ENCODE measurements at regions not wholly inside any gene's neighbourhood (a gene's known extent, or its start where the extent isn't known, plus 50 kb on each side); places are given as distances from the start of the nearest gene placed in this dataset.

DNA sequence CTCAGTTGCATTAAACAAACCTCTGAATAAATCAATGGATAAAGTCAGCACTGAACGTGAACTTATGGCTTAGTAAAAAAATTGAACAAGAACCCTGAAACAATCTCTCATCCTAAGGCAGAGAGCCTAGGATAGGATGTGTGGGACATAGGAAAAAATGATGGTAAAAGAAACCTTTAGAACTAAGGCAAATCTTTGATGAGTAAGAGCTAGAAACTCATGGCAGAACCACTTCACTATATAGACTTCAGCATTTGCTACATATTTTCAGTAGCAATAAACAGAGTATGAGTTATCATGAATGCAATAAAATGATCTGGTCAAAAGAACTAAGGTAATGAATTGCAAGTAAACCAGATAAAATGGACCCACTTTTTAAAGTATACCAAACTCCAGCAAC is 725.8 kb upstream of the DPPA4 start:
- no peak for ATAC-seq
- no peak for DNase-seq
- H3K27ac ChIP-seq (ENCODE audit: low read length), result no peak overlapping the region
- no peaks in the 10 kb centered on the region for H3K4me1 ChIP-seq (ENCODE audit: control insufficient read depth, insufficient read depth, low read length)
- H3K4me3 ChIP-seq (ENCODE audit: low read length), result no peak overlapping the region
- H3K27me3 ChIP-seq (ENCODE audit: control insufficient read depth, insufficient read depth), result no peaks in the 10 kb centered on the region
- intact Hi-C loops (cut with DNase I), result no loop called here
- WGBS, result 65% methylated on average over 1 of the region's 1 CpG
- H3K9me3 ChIP-seq (ENCODE audit: control insufficient read depth, low read length), result no peaks in the 10 kb centered on the region

DNA sequence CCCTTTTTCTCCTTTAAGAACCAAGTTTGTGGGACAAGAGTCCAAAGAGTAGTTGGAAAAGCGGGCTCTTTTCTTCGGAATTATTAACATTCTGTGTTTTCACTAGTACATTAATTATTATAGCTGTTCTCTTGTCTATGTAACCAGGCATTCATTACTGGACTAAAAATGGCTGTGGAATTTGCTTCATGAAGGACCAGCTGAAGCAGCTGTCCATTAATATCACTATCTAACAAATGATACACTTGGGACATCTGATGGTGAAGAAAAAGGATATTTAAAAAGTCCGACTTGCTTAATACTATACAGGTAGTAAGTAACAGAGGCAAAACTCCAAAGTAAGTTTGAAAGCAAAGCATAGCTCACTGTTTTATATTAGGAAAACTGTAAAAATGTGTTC is 728.9 kb upstream of the DPPA4 start:
- Histone ChIP-seq H3K9me3 (ENCODE audit: control insufficient read depth, low read length) (no peaks in the 10 kb centered on the region), H3K4me3 (ENCODE audit: low read length) (no peak overlapping the region), H3K4me1 (ENCODE audit: control insufficient read depth, insufficient read depth, low read length) (no peaks in the 10 kb centered on the region), H3K27me3 (ENCODE audit: control insufficient read depth, insufficient read depth) (no peaks in the 10 kb centered on the region), H3K27ac (ENCODE audit: low read length) (no peak overlapping the region)
- DNase-seq (no peak), ATAC-seq (no peak)
- intact Hi-C loops (cut with DNase I), result no loop called here
- WGBS, result 64% methylated on average over 3 of the region's 3 CpGs

DNA sequence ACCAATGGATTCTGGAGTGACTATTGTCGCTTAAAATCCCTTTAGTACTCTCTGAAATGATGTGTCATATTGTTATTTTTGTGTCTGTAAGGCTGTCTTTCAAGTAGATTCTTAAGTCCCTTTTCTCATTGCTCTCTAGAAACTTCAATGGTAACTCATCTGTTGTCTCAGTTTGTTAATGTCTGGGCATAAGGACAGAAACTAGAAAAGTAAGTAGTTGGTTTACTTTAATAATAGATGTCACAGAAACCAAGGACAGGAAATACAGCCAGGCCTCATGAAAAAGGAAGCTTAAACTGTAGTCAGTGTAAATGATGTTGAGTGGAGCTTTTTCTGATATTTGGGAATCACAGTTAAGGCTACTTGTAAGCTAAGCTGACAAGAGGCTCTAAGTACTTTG is 730.2 kb upstream of the DPPA4 start:
- Histone ChIP-seq H3K9me3 (ENCODE audit: control insufficient read depth, low read length) (no peaks in the 10 kb centered on the region), H3K27ac (ENCODE audit: low read length) (no peak overlapping the region), H3K4me3 (ENCODE audit: low read length) (no peak overlapping the region), H3K27me3 (ENCODE audit: control insufficient read depth, insufficient read depth) (no peaks in the 10 kb centered on the region), H3K4me1 (ENCODE audit: control insufficient read depth, insufficient read depth, low read length) (no peaks in the 10 kb centered on the region)
- DNase-seq, result no peak
- intact Hi-C loops (cut with DNase I), result no loop called here
- ATAC-seq, result no peak
- 62% methylated on average over 1 of the region's 1 CpG for WGBS

DNA sequence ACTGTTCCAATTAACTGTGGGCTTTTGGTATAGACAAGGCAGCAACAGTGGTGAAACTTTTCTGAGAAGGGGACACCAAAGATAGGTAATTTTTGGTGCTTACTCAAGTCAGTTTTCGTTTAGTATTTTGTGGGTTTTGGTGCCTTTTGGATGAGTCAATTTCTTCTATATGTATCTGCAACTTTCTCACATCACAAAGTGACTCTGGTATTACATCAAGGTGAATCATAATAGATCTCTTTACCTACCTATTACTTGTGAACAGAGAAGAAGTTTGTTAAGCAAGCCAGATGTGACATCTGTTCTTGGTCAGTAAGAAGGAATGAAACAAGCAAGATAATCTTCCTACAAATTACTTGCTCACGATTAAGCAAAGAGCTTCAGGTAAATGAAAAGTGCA is 732.4 kb upstream of the DPPA4 start:
- Histone ChIP-seq H3K27me3 (ENCODE audit: control insufficient read depth, insufficient read depth) (no peaks in the 10 kb centered on the region), H3K4me1 (ENCODE audit: control insufficient read depth, insufficient read depth, low read length) (no peaks in the 10 kb centered on the region), H3K9me3 (ENCODE audit: control insufficient read depth, low read length) (no peaks in the 10 kb centered on the region), H3K4me3 (ENCODE audit: low read length) (no peak overlapping the region), H3K27ac (ENCODE audit: low read length) (no peak overlapping the region)
- ATAC-seq (no peak), DNase-seq (no peak)
- intact Hi-C loops (cut with DNase I), result no loop called here
- WGBS, result 36% methylated on average over 2 of the region's 2 CpGs

DNA sequence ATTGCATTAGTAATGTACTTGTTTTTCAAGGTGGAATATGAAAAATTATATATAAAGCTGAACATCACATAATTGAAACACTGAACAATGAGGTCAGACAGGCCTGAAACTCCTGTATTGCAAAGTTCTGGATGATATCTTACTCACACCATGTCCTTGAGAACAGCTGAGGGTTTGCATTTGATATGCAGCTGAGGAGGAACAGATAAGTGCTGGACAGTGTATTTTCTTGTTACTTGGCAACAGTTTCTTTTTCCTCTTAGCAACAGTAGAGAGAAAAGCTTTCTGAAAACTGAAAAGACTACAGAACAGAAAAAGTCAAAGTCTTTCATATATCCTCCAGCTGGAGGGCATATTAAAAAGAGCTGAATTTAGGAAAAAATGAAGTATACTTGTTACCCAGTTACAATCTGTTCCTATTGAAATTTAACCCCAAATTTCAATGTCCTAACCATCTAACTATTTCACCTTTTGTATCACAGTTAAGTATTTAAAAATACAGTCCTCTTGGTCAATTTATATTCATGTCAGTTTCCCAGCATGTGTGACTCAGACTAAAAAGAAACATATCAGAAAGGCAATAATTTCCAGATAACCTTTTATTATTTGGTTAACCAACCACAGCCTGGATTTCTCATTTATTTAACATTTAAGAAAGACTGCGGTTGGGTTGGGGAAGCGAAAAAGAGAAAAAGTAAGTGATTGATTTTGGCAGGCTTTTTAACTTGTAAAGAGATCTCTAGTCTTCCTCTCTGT is 733.0 kb upstream of the DPPA4 start:
- no peak overlapping the region for H3K27ac ChIP-seq (ENCODE audit: low read length)
- WGBS, result 72% methylated on average over 2 of the region's 2 CpGs

DNA sequence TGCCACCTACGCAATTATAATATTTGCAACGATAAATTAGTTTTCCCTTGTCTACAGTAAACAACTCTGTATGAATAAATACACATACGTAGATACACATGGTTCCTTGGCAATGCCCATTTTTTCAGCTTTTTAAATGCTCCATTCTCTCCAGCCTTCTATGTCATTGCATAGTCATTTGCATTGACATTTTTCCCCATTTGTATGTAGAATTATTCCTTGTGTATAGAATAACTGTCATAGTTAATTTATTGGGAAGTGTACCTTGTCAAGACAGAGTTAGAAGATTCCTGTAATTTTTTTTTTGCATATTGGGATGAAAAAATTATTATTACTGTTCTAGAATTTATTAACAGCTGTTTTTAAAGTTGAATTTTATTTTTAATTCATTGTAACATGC is 736.7 kb upstream of the DPPA4 start:
- WGBS, result 90% methylated on average over 3 of the region's 3 CpGs
- Histone ChIP-seq H3K27ac (ENCODE audit: low read length) (no peak overlapping the region), H3K4me1 (ENCODE audit: control insufficient read depth, insufficient read depth, low read length) (no peaks in the 10 kb centered on the region), H3K9me3 (ENCODE audit: control insufficient read depth, low read length) (no peaks in the 10 kb centered on the region), H3K27me3 (ENCODE audit: control insufficient read depth, insufficient read depth) (no peaks in the 10 kb centered on the region), H3K4me3 (ENCODE audit: low read length) (no peak overlapping the region)
- intact Hi-C loops (cut with DNase I), result no loop called here
- DNase-seq (no peak), ATAC-seq (no peak)

More for the DNA sequence above, 733.0 kb upstream of the DPPA4 start:
- Histone ChIP-seq H3K4me1 (ENCODE audit: control insufficient read depth, insufficient read depth, low read length) (no peaks in the 10 kb centered on the region), H3K4me3 (ENCODE audit: low read length) (no peak overlapping the region), H3K27me3 (ENCODE audit: control insufficient read depth, insufficient read depth) (no peaks in the 10 kb centered on the region), H3K9me3 (ENCODE audit: control insufficient read depth, low read length) (no peaks in the 10 kb centered on the region)
- intact Hi-C loops (cut with DNase I), result no loop called here
- ATAC-seq (peak; percentile 80 to 95), DNase-seq (no peak)

DNA sequence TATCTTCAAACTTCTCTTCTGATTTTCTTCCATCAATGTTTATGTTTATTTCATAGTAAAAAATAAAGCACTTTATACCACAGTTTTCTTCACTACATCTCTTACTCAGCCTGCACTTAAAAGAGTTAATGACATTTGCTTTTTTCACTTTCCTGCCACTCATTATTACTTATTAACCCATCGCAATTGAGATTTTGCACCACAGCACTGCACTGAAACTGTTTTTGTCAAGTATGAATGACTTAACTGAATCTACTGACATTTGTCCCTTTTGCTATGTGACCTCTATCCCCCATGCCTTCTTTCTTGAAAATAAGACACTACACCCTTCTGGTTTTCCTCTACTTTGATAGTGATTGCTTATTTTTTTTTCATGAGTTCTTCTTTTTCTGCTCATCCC is 739.7 kb upstream of the DPPA4 start:
- no peak for ATAC-seq
- no peaks in the 10 kb centered on the region for H3K4me1 ChIP-seq (ENCODE audit: control insufficient read depth, insufficient read depth, low read length)
- H3K27me3 ChIP-seq (ENCODE audit: control insufficient read depth, insufficient read depth), result no peaks in the 10 kb centered on the region
- intact Hi-C loops (cut with DNase I), result no loop called here
- WGBS, result 72% methylated on average over 1 of the region's 1 CpG
- no peak overlapping the region for H3K4me3 ChIP-seq (ENCODE audit: low read length)
- no peak for DNase-seq
- no peak overlapping the region for H3K27ac ChIP-seq (ENCODE audit: low read length)
- no peaks in the 10 kb centered on the region for H3K9me3 ChIP-seq (ENCODE audit: control insufficient read depth, low read length)

DNA sequence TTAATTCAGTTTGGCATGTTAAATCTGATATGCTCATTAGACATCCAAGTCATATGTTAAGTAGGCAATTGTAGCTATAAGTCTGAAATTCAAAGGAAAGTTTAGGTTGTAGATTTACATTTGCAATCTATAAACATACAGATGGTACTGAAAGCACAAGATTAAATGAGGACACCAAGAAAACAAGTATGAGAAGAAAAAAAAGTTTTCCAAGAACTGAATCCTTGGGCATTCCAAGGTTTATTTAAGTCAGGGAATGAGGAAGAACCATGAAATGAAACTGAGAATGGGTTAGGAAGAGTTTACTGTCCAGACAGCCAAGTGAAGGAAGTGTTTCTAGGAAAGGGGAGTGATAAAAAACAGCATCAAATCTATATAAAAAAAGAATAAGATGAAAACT is 756.1 kb upstream of the DPPA4 start:
- Histone ChIP-seq H3K27ac (ENCODE audit: low read length) (no peak overlapping the region), H3K27me3 (ENCODE audit: control insufficient read depth, insufficient read depth) (no peaks in the 10 kb centered on the region), H3K4me3 (ENCODE audit: low read length) (no peak overlapping the region), H3K4me1 (ENCODE audit: control insufficient read depth, insufficient read depth, low read length) (no peaks in the 10 kb centered on the region), H3K9me3 (ENCODE audit: control insufficient read depth, low read length) (no peaks in the 10 kb centered on the region)
- no peak for ATAC-seq
- intact Hi-C loops (cut with DNase I), result no loop called here
- no peak for DNase-seq

DNA sequence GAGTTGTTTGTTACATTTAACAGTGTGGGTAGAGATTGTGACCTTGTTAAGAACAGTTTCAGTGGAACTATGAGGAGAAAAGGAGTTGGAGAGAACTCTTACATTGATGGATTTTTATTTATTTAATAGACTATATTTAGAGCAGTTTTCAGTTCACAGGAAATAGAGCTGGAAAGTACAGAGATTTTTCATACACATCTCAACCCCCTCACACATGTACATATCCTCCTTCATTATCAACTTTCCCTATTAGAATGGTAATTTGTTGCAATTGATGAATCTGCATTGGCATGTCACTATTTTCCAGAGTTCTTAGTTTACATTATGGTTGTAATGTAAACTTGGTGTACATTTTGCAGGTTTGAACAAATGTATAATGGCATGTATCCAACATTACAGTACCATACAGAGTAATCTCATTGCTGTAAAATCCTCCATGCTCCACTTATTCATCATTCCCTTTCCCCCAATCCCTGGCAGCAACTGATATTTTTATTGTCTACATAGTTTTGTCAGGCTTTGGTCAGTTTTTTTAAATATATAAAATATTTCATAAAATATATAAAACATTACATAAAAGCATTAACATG is 756.6 kb upstream of the DPPA4 start:
- intact Hi-C loops (cut with DNase I), result no loop called here
- no peaks in the 10 kb centered on the region for H3K9me3 ChIP-seq (ENCODE audit: control insufficient read depth, low read length)
- no peak overlapping the region for H3K4me3 ChIP-seq (ENCODE audit: low read length)
- no peak for ATAC-seq
- H3K4me1 ChIP-seq (ENCODE audit: control insufficient read depth, insufficient read depth, low read length), result no peaks in the 10 kb centered on the region
- DNase-seq, result no peak
- no peak overlapping the region for H3K27ac ChIP-seq (ENCODE audit: low read length)
- no peaks in the 10 kb centered on the region for H3K27me3 ChIP-seq (ENCODE audit: control insufficient read depth, insufficient read depth)

DNA sequence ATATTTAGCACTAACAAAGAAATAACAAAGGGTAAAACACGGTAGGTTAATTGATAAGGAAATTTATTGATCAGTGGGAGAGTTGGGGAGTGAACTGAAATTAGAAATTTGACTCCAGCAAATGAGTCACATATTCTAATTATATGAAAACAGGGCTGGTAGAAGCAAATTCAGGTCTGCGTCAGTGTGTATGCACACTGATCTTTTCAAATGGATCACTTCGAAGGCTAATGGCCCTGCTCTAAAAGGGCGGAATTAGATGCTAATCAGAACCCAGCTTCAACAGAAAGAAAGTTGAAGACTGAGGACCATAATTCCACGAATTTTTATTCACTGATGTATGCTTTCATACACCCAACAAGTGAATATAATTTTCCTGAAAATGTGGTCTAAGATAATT is 762.4 kb upstream of the DPPA4 start:
- intact Hi-C loops (cut with DNase I), result no loop called here
- H3K27me3 ChIP-seq (ENCODE audit: control insufficient read depth, insufficient read depth), result no peaks in the 10 kb centered on the region
- H3K4me1 ChIP-seq (ENCODE audit: control insufficient read depth, insufficient read depth, low read length), result no peaks in the 10 kb centered on the region
- DNase-seq (no peak), ATAC-seq (no peak)
- no peak overlapping the region for H3K4me3 ChIP-seq (ENCODE audit: low read length)
- no peak overlapping the region for H3K27ac ChIP-seq (ENCODE audit: low read length)
- H3K9me3 ChIP-seq (ENCODE audit: control insufficient read depth, low read length), result no peaks in the 10 kb centered on the region
- WGBS, result 64% methylated on average over 5 of the region's 5 CpGs

DNA sequence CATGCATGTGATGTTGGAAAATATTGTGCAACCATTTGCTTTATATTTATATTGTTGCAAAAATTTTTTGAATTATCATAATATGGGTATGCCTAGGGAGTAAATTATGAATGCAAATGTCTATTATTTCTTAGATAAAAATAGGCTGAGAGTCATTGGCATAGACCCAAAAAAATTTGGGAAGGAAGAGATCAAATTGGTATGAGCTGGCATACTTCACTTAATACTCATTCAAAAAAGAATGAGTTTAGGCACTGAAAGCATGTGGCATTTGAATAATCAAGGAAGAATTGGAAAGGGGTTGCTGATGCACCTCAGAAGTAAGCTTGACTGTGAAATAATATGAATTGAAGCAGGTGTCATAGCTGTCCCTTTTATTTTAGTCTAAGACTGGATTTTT is 764.0 kb upstream of the DPPA4 start:
- Histone ChIP-seq H3K9me3 (ENCODE audit: control insufficient read depth, low read length) (no peaks in the 10 kb centered on the region), H3K4me1 (ENCODE audit: control insufficient read depth, insufficient read depth, low read length) (no peaks in the 10 kb centered on the region), H3K4me3 (ENCODE audit: low read length) (no peak overlapping the region), H3K27me3 (ENCODE audit: control insufficient read depth, insufficient read depth) (no peaks in the 10 kb centered on the region), H3K27ac (ENCODE audit: low read length) (no peak overlapping the region)
- ATAC-seq (no peak), DNase-seq (no peak)
- intact Hi-C loops (cut with DNase I), result no loop called here

DNA sequence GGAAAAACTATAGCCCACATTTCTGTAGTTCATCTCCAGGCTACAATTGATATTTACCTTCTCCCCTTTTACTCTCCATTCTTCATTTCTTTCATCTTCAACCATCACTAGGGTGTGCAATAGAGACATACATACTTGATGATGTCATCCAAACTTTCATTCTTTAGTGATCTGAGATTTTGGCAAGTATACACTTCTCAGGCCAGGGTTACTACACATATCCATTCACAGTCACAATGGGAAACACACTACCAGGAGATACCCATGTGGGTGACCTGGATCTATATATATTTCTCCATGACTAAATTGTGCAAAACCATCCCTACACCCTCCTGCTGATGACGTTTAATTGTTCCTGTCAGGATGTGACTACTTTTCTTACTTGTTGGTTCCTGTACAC is 769.5 kb upstream of the DPPA4 start:
- no peak for DNase-seq
- H3K4me3 ChIP-seq (ENCODE audit: low read length), result no peak overlapping the region
- H3K27me3 ChIP-seq (ENCODE audit: control insufficient read depth, insufficient read depth), result no peaks in the 10 kb centered on the region
- no peaks in the 10 kb centered on the region for H3K4me1 ChIP-seq (ENCODE audit: control insufficient read depth, insufficient read depth, low read length)
- H3K27ac ChIP-seq (ENCODE audit: low read length), result no peak overlapping the region
- intact Hi-C loops (cut with DNase I), result no loop called here
- no peaks in the 10 kb centered on the region for H3K9me3 ChIP-seq (ENCODE audit: control insufficient read depth, low read length)
- WGBS, result 73% methylated on average over 1 of the region's 1 CpG
- ATAC-seq, result no peak

Measured in right cardiac atrium (tissue), 5 donors.